Lower leg skin (tissue), 3 donors: ENCODE measurements at regions not wholly inside any gene's neighbourhood (a gene's known extent, or its start where the extent isn't known, plus 50 kb on each side); places are given as distances from the start of the nearest gene placed in this dataset.

Experiments used
- POLR2A ChIP-seq, 2 donors: fragments of 450-650 bp; IDR thresholded peaks; one replicate each; pipeline ENCODE4 v1.6.1; 2016 to 2017; ENCODE audit warnings: antibody characterized with exemption in 2 of 2, mild to moderate bottlenecking in 1 of 2, moderate library complexity in 1 of 2
- TF ChIP-seq, protein P1 (sequence below), 3 donors: fragments of 450-650 bp; IDR thresholded peaks; one replicate each; pipeline ENCODE4 v1.5.1; 2016; ENCODE audit warnings: antibody characterized with exemption in 3 of 3, mild to moderate bottlenecking in 3 of 3, moderate library complexity in 2 of 3

DNA sequence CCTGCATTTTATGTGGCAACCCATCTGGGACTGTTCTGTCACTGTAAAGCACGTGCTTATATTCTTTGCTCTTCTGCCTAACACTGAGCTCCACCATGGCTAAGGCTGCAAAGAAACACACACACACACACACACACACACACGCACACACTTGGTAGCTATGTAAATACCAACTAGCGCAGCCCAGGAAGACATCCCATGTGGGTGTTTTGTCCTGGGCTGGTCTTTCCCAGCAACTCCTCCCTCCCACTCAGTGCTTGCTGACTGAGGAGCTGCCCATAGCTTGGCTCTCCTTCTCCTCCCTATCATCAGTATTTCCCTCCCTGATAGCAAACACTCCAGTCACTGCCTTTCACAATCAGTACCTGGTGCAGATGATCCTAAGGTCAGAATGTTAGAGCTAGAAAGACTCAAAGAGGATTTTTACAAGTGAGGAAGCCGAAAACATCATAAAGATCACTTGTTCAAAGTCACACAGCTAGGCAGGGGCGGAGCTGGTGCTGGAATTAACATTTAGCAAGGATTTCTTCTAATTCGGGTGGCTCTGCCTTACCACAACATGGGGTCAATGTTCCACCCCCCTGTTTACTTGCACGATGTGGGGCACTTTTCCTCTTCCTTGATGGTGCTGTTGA, 377.1 kb upstream of the TBL1XR1 start:
- TF ChIP-seq, protein P1, sequence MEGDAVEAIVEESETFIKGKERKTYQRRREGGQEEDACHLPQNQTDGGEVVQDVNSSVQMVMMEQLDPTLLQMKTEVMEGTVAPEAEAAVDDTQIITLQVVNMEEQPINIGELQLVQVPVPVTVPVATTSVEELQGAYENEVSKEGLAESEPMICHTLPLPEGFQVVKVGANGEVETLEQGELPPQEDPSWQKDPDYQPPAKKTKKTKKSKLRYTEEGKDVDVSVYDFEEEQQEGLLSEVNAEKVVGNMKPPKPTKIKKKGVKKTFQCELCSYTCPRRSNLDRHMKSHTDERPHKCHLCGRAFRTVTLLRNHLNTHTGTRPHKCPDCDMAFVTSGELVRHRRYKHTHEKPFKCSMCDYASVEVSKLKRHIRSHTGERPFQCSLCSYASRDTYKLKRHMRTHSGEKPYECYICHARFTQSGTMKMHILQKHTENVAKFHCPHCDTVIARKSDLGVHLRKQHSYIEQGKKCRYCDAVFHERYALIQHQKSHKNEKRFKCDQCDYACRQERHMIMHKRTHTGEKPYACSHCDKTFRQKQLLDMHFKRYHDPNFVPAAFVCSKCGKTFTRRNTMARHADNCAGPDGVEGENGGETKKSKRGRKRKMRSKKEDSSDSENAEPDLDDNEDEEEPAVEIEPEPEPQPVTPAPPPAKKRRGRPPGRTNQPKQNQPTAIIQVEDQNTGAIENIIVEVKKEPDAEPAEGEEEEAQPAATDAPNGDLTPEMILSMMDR (IDR thresholded peaks at IDR 0.05), result no peak
- TF ChIP-seq POLR2A (IDR thresholded peaks at IDR 0.05), result no peak
